KBM-7 (cell line): ENCODE measurements at regions not wholly inside any gene's neighbourhood (a gene's known extent, or its start where the extent isn't known, plus 50 kb on each side); places are given as distances from the start of the nearest gene placed in this dataset.

Experiments
- DNase-seq: peaks from one replicate; pipeline ENCODE4 v3.0.0-alpha.2; 2015
- in situ Hi-C: fragments of 300-500 bp; cut with MboI; formaldehyde crosslinking; loops from 2 replicates; pipeline ENCODE4 v1.14.3; 2020; ENCODE audit warnings: low sequenced_read_pairs, low pct_unique_long_range_greater_than_20kb, mixed read lengths

- DNase-seq: no peak
- in situ Hi-C loops: no loop called here
Measured at GRCh38 chr4:71913275-71913674, 118.5 kb upstream of the NPFFR2 start.

- DNase-seq: peak; percentile 47
- in situ Hi-C loops: no loop called here
Measured at GRCh38 chr4:71923070-71923469, 108.7 kb upstream of the NPFFR2 start.

GRCh38 chr4:71930459-71930858 lies 101.3 kb upstream of the NPFFR2 start:
- in situ Hi-C loops: no loop called here

GRCh38 chr4:71932941-71933340 lies 98.9 kb upstream of the NPFFR2 start:
- in situ Hi-C loops: no loop called here
- no peak for DNase-seq

More at GRCh38 chr4:71930459-71930858, 101.3 kb upstream of the NPFFR2 start:
- no peak for DNase-seq

- in situ Hi-C loops: no loop called here
Measured at GRCh38 chr4:71938776-71939175, 93.0 kb upstream of the NPFFR2 start.

GRCh38 chr4:71941001-71941400 lies 90.8 kb upstream of the NPFFR2 start:
- peak; percentile 11 for DNase-seq
- in situ Hi-C loops: no loop called here

More at GRCh38 chr4:71938776-71939175, 93.0 kb upstream of the NPFFR2 start:
- no peak for DNase-seq

- DNase-seq: no peak
- in situ Hi-C loops: no loop called here
Measured at GRCh38 chr4:71944956-71945355, 86.8 kb upstream of the NPFFR2 start.

GRCh38 chr4:71945791-71946190 lies 86.0 kb upstream of the NPFFR2 start:
- no peak for DNase-seq
- in situ Hi-C loops: no loop called here

GRCh38 chr4:71958978-71959377 lies 72.8 kb upstream of the NPFFR2 start:
- in situ Hi-C loops: no loop called here

GRCh38 chr4:71962622-71963264 lies 69.1 kb upstream of the NPFFR2 start:
- in situ Hi-C loops: no loop called here
- DNase-seq: no peak

More at GRCh38 chr4:71958978-71959377, 72.8 kb upstream of the NPFFR2 start:
- no peak for DNase-seq

GRCh38 chr4:71974681-71975080 lies 57.1 kb upstream of the NPFFR2 start:
- in situ Hi-C loops: no loop called here
- DNase-seq: no peak

GRCh38 chr4:71976523-71976922 lies 55.3 kb upstream of the NPFFR2 start:
- DNase-seq: no peak
- in situ Hi-C loops: no loop called here

- DNase-seq: no peak
- in situ Hi-C loops: no loop called here
Measured at GRCh38 chr4:71978210-71978835, 53.5 kb upstream of the NPFFR2 start.

- in situ Hi-C loops: no loop called here
Measured at GRCh38 chr4:71980976-71981375, 50.8 kb upstream of the NPFFR2 start.

More at GRCh38 chr4:71980976-71981375, 50.8 kb upstream of the NPFFR2 start:
- no peak for DNase-seq
